ENCODE measurements at regions not wholly inside any gene's neighbourhood (a gene's known extent, or its start where the extent isn't known, plus 50 kb on each side); places are given as distances from the start of the nearest gene placed in this dataset.

DNA sequence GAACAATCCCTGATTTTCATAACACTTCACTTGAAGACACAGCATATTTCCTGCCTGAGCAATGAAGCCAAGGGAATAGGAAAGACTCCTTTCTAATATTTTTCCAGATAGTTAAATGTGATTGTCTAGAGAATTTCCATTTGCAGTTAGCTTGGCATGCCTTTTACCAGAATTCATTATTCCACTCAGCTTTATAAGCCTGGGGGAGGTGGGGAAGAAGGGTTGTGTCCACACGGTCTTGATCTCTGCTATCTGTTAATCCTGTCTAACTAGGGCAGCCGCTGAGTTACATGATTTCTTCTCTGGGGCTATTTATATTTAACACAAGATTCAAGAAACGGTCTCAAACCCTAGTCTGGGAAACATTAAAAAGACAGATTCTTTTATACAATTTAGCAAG is 146.6 kb upstream of the FSCB start:
- TF ChIP-seq, protein P1, sequence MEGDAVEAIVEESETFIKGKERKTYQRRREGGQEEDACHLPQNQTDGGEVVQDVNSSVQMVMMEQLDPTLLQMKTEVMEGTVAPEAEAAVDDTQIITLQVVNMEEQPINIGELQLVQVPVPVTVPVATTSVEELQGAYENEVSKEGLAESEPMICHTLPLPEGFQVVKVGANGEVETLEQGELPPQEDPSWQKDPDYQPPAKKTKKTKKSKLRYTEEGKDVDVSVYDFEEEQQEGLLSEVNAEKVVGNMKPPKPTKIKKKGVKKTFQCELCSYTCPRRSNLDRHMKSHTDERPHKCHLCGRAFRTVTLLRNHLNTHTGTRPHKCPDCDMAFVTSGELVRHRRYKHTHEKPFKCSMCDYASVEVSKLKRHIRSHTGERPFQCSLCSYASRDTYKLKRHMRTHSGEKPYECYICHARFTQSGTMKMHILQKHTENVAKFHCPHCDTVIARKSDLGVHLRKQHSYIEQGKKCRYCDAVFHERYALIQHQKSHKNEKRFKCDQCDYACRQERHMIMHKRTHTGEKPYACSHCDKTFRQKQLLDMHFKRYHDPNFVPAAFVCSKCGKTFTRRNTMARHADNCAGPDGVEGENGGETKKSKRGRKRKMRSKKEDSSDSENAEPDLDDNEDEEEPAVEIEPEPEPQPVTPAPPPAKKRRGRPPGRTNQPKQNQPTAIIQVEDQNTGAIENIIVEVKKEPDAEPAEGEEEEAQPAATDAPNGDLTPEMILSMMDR (IDR thresholded peaks at IDR 0.05; ENCODE audit: insufficient read depth, low read length) = no peak
- no peak for TF ChIP-seq POLR2AphosphoS5 (IDR thresholded peaks at IDR 0.05; ENCODE audit: low read depth)

Data from HL-60 (cell line).